GM12878 (cell line): ENCODE measurements at regions not wholly inside any gene's neighbourhood (a gene's known extent, or its start where the extent isn't known, plus 50 kb on each side); places are given as distances from the start of the nearest gene placed in this dataset.

Source experiments
- ATAC-seq: fragments of 200-7000 bp; cut with Tn5 transposase; 3 replicates; pipeline ENCODE4 v1.9.1; 2020; ENCODE audit warnings: mild to moderate bottlenecking, moderate library complexity
- BruUV-seq: library from RNA; stranded (reverse); fragments of 400-500 nt; replicated peaks from 2 replicates; lab custom pipeline; 2021; lab: Mats Ljungman, UMichigan
- CTCF ChIA-PET: fragments of 300-600 bp; sonication (Branson Sonifier 250); formaldehyde crosslinking; extraction: SDS; loops from one replicate; lab custom pipeline; 2021; ENCODE audit warnings: inconsistent platforms; lab: Yijun Ruan, JAX
- POLR2A ChIA-PET: fragments of 350-600 bp; formaldehyde crosslinking; extraction: SDS; loops from one replicate; lab custom pipeline; 2021; ENCODE audit warnings: inconsistent platforms; lab: Charles Lee
- RAD21 ChIA-PET: fragments of 300-600 bp; sonication (Branson Sonifier 250); formaldehyde crosslinking; loops from one replicate; lab custom pipeline; 2023; ENCODE audit warnings: antibody characterized with exemption; ENCODE audit not compliant: unreplicated experiment; lab: Charles Lee
- SMC1A ChIA-PET: fragments of 300-600 bp; sonication (Branson Sonifier 250); formaldehyde crosslinking; loops from one replicate; lab custom pipeline; 2023; ENCODE audit not compliant: unreplicated experiment, uncharacterized antibody; lab: Charles Lee
- DNase-seq: peaks from one replicate; pipeline ENCODE4 v3.0.0-alpha.2; 2011; ENCODE audit warnings: low read depth, low spot score
- FAIRE-seq: peaks from 3 replicates; lab custom pipeline; 2011; peaks lifted over from hg19 to GRCh38; lab: Jason Lieb, UNC
- H2AFZ ChIP-seq: 2 replicates; pipeline ENCODE4 v1.6.0; 2011; ENCODE audit warnings: low read depth, low read length, control low read depth; ENCODE audit not compliant: control insufficient read depth
- H3K27ac ChIP-seq: 2 replicates; pipeline ENCODE4 v1.5.1; 2011; ENCODE audit warnings: control low read depth; ENCODE audit not compliant: control insufficient read depth, insufficient read depth
- H3K27me3 ChIP-seq, 2 experiments: replicated peaks in 1 of 2; 2 replicates each; pipeline versions ENCODE4 v1.6.0 to v1.6.1; 2011; ENCODE audit warnings: low read length in 1 of 2; ENCODE audit not compliant: control insufficient read depth in 2 of 2, insufficient read depth in 2 of 2
- H3K36me3 ChIP-seq, 2 experiments: 2 replicates each; pipeline ENCODE4 v1.5.1; 2011; ENCODE audit warnings: low read length in 1 of 2; ENCODE audit not compliant: control insufficient read depth in 2 of 2, insufficient read depth in 2 of 2
- H3K4me1 ChIP-seq: 2 replicates; pipeline ENCODE4 v1.6.1; 2011; ENCODE audit warnings: mild to moderate bottlenecking, low read length, moderate library complexity, mixed read lengths; ENCODE audit not compliant: control insufficient read depth, insufficient read depth
- H3K4me2 ChIP-seq: 2 replicates; pipeline ENCODE4 v1.6.0; 2011; ENCODE audit warnings: control low read depth; ENCODE audit not compliant: control insufficient read depth, insufficient read depth
- H3K4me3 ChIP-seq: fragments of 200-600 bp; sonication (generic); 2 replicates; pipeline ENCODE4 v1.5.1; 2016
- H3K79me2 ChIP-seq: 2 replicates; pipeline ENCODE4 v1.6.0; 2011; ENCODE audit warnings: low read length; ENCODE audit not compliant: control insufficient read depth, insufficient read depth
- H3K9ac ChIP-seq: 2 replicates; pipeline ENCODE4 v1.8.0; 2011; ENCODE audit warnings: low read length, control low read depth, mixed read lengths; ENCODE audit not compliant: control insufficient read depth, insufficient read depth
- H3K9me3 ChIP-seq: replicated peaks from 3 replicates; pipeline ENCODE4 v1.5.1; 2011; ENCODE audit warnings: mild to moderate bottlenecking, low read length; ENCODE audit not compliant: control insufficient read depth, insufficient read depth
- H4K20me1 ChIP-seq: 2 replicates; pipeline ENCODE4 v1.6.0; 2011; ENCODE audit not compliant: control insufficient read depth, insufficient read depth
- ATF3 ChIP-seq: IDR thresholded peaks from 2 replicates; pipeline ENCODE4 v1.6.1; 2011; ENCODE audit warnings: low read depth, mild to moderate bottlenecking, low read length, moderate library complexity, borderline replicate concordance; ENCODE audit errors: extremely low read depth
- CHD2 ChIP-seq: IDR thresholded peaks from 2 replicates; pipeline ENCODE4 v1.6.1; 2011; ENCODE audit warnings: low read depth, low read length, improper control_type of control experiment, borderline replicate concordance
- EED ChIP-seq: sonication (generic); IDR thresholded peaks from 2 replicates; pipeline ENCODE4 v1.6.1; 2016; ENCODE audit warnings: antibody characterized with exemption, low read depth
- EGR1 ChIP-seq, 2 experiments: IDR thresholded peaks; 1 replicate in 1 of 2; 2 replicates in 1 of 2; pipeline ENCODE4 v1.6.1; 2011 to 2012; ENCODE audit warnings: low read depth in 2 of 2, low read length in 2 of 2, borderline replicate concordance in 1 of 2, mild to moderate bottlenecking in 1 of 2, moderate library complexity in 1 of 2
- EP300 ChIP-seq, 2 experiments: fragments of 150-350 bp in 1 of 2; IDR thresholded peaks; 2 replicates each; pipeline ENCODE4 v1.6.1; 2011 to 2012; ENCODE audit warnings: low read depth in 2 of 2, low read length in 2 of 2, borderline replicate concordance in 1 of 2, improper control_type of control experiment in 1 of 2, inconsistent platforms in 1 of 2; ENCODE audit not compliant: control insufficient read depth in 1 of 2
- GABPA ChIP-seq: IDR thresholded peaks from 2 replicates; pipeline ENCODE4 v1.6.1; 2014; ENCODE audit warnings: antibody characterized with exemption, low read depth, mild to moderate bottlenecking, inconsistent platforms
- NRF1 ChIP-seq: conservative IDR thresholded peaks from 2 replicates; pipeline ENCODE4 v1.6.1; 2011; ENCODE audit warnings: mild to moderate bottlenecking, low read depth, low read length, improper control_type of control experiment
- PBX3 ChIP-seq: IDR thresholded peaks from 2 replicates; pipeline ENCODE4 v1.6.1; 2011; ENCODE audit warnings: mild to moderate bottlenecking, low read depth, low read length, moderate library complexity; ENCODE audit not compliant: insufficient replicate concordance
- RUNX3 ChIP-seq: IDR thresholded peaks from 2 replicates; pipeline ENCODE4 v1.6.1; 2012; ENCODE audit warnings: low read length, inconsistent platforms
- SREBF2 ChIP-seq: IDR thresholded peaks from 2 replicates; pipeline ENCODE4 v1.6.1; 2012; ENCODE audit warnings: mild to moderate bottlenecking, low read length
- TBL1XR1 ChIP-seq: IDR thresholded peaks from 2 replicates; pipeline ENCODE4 v1.6.1; 2012; ENCODE audit warnings: low read depth, low read length, improper control_type of control experiment
- WGBS: methylation state at CpG from one replicate; pipeline ENCODE4 v1.1.6; 2016; ENCODE audit warnings: low lambda C conversion rate; ENCODE audit not compliant: insufficient replicate concordance, insufficient coverage; ENCODE audit errors: missing lambda C conversion rate; 5-methylcytosine and 5-hydroxymethylcytosine counted together
- in situ Hi-C: fragments of 300-500 bp; cut with MboI; formaldehyde crosslinking; loops from 9 replicates; pipeline ENCODE4 v1.14.3; 2018; ENCODE audit warnings: mixed read lengths
- intact Hi-C: fragments of 100-400 bp; cut with micrococcal nuclease; formaldehyde crosslinking; loops from one replicate; pipeline ENCODE4 v1.14.2; 2022; ENCODE audit not compliant: unreplicated experiment

DNA sequence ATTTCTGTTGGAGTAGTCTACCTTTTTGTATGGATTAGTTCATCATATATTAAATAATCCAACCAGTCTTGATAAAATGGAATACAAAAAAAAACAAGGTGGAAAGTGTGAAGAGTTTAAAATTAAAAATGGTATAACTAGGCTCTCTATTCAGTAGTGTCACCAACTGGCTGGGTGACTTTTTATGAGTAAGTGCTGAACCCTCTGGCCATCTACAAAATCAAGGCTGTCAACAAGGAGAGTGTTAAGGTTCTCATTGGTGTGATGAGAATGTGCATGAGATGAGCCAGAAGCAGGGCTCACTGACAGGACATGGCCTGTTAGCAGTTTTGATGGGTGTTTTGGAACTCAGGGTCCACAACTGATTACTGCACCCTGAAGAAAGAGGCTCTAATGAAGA lies 343.2 kb downstream of the AASDHPPT start (continued):
- TF ChIP-seq EED (no peak), EGR1 (IDR thresholded peaks at IDR 0.05; ENCODE audit: borderline replicate concordance in 1 of 2, low read depth in 2 of 2, low read length in 2 of 2) (no peak)

- H3K4me1 ChIP-seq, result no peaks in the 10 kb centered on the region
- no peaks in the 10 kb centered on the region for H4K20me1 ChIP-seq
- no peak overlapping the region for H3K4me2 ChIP-seq
- H3K79me2 ChIP-seq, result no peaks in the 10 kb centered on the region
- FAIRE-seq (no peak), ATAC-seq (no peak), DNase-seq (no peak)
- H3K27ac ChIP-seq, result no peak overlapping the region
- no peaks in the 10 kb centered on the region for H3K27me3 ChIP-seq
- no peak overlapping the region for H3K9ac ChIP-seq
- no peaks in the 10 kb centered on the region for H3K9me3 ChIP-seq
- ChIA-PET CTCF (no interaction called here), RAD21 (no interaction called here), POLR2A (no interaction called here), SMC1A (no interaction called here)
- H2AFZ ChIP-seq, result no peak overlapping the region
- no TSS peak for BruUV-seq
- WGBS, result 0% methylated on average over 1 of the region's 1 CpG
- H3K36me3 ChIP-seq, result no peaks in the 10 kb centered on the region
- in situ Hi-C loops, result no loop called here
- intact Hi-C loops, result no loop called here
- no peak for TF ChIP-seq TBL1XR1
- TF ChIP-seq GABPA, result no peak
- TF ChIP-seq SREBF2, result no peak
- TF ChIP-seq NRF1, result no peak
- TF ChIP-seq EP300 (IDR thresholded peaks at IDR 0.05; ENCODE audit: borderline replicate concordance in 1 of 2, control insufficient read depth in 1 of 2, low read depth in 2 of 2, low read length in 2 of 2), result no peak
- no peak for TF ChIP-seq ATF3
- TF ChIP-seq PBX3, result no peak
- TF ChIP-seq RUNX3, result no peak
- no peak for TF ChIP-seq CHD2
- no peak overlapping the region for H3K4me3 ChIP-seq
These were observed 344.3 kb downstream of the AASDHPPT start for GRCh38 chr11:106421676-106422292.
